ENCODE measurements at regions not wholly inside any gene's neighbourhood (a gene's known extent, or its start where the extent isn't known, plus 50 kb on each side); places are given as distances from the start of the nearest gene placed in this dataset.

GRCh38 chr1:79790950-79791349 lies 784.4 kb upstream of the ADGRL4 start:
- Histone ChIP-seq H2AK5ac (ENCODE audit: low read depth, low read length) (no peak overlapping the region), H2BK12ac (ENCODE audit: low read depth, low read length) (no peak overlapping the region), H3K23ac (ENCODE audit: insufficient read length) (no peak overlapping the region), H3K14ac (ENCODE audit: insufficient read length) (no peak overlapping the region), H2BK15ac (ENCODE audit: low read length) (no peak overlapping the region), H3K4me3 (ENCODE audit: extremely low read depth in 1 of 4, insufficient read depth in 2 of 4, low read depth in 3 of 4, low read length in 4 of 4) (no peak overlapping the region), H3K79me2 (ENCODE audit: control insufficient read depth in 1 of 2, insufficient read depth in 2 of 2, low read length in 2 of 2) (no peaks in the 10 kb centered on the region), H2BK120ac (replicated peaks; ENCODE audit: low read depth, low read length) (no peak overlapping the region), H4K5ac (ENCODE audit: insufficient read length, low read depth, low read length) (no peak overlapping the region), H3K4me1 (replicated peaks in 1 of 4; ENCODE audit: control insufficient read depth in 3 of 4, insufficient read depth in 4 of 4, low read length in 3 of 4) (no peaks in the 10 kb centered on the region), H4K20me1 (replicated peaks in 1 of 2; ENCODE audit: control insufficient read depth in 1 of 2, insufficient read depth in 2 of 2, low read length in 2 of 2) (no peaks in the 10 kb centered on the region), H3K9ac (replicated peaks in 1 of 4; ENCODE audit: extremely low read depth in 1 of 4, low read depth in 3 of 4, low read length in 3 of 4) (no peak overlapping the region), H3K4ac (replicated peaks; ENCODE audit: insufficient read length, low read depth, low read length) (no peak overlapping the region), H3K23me2 (ENCODE audit: low read depth, low read length) (no peaks in the 10 kb centered on the region), H3K9me3 (ENCODE audit: insufficient read depth in 2 of 2, low read depth in 1 of 2, low read length in 1 of 2) (no peaks in the 10 kb centered on the region), H3K18ac (ENCODE audit: extremely low read depth, low read length) (no peak overlapping the region), H3K27ac (ENCODE audit: low read depth, low read length) (no peak overlapping the region), H3K27me3 (replicated peaks in 1 of 4; ENCODE audit: control insufficient read depth in 3 of 4, extremely low read depth in 1 of 4, insufficient read depth in 3 of 4, low read length in 3 of 4) (no peaks in the 10 kb centered on the region), H3K4me2 (ENCODE audit: insufficient read depth in 1 of 2, low read depth in 2 of 2, low read length in 2 of 2) (no peak overlapping the region), H2AFZ (ENCODE audit: low read length) (peak overlapping the region; percentile 44; the same call in 1 of the 2 replicates), H3K56ac (replicated peaks; ENCODE audit: insufficient read length, low read depth, low read length) (no peak overlapping the region), H4K91ac (replicated peaks; ENCODE audit: insufficient read length, low read length) (no peak overlapping the region), H3K79me1 (ENCODE audit: low read depth, low read length) (no peaks in the 10 kb centered on the region), H2BK5ac (ENCODE audit: low read depth, low read length) (no peak overlapping the region), H3K36me3 (ENCODE audit: control insufficient read depth in 2 of 4, insufficient read depth in 4 of 4, low read length in 3 of 4) (no peaks in the 10 kb centered on the region), H2BK20ac (ENCODE audit: low read length) (no peak overlapping the region), H4K8ac (ENCODE audit: extremely low read depth, insufficient read depth, low read length) (no peak overlapping the region)
- TF ChIP-seq, protein P1, sequence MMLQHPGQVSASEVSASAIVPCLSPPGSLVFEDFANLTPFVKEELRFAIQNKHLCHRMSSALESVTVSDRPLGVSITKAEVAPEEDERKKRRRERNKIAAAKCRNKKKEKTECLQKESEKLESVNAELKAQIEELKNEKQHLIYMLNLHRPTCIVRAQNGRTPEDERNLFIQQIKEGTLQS (IDR thresholded peaks at IDR 0.05; ENCODE audit: insufficient read depth, low read depth, low read length) = no peak
- TF ChIP-seq ZNF274 (IDR thresholded peaks at IDR 0.05; ENCODE audit: borderline replicate concordance, extremely low read depth, low read length) = no peak
- TF ChIP-seq RAD21 (IDR thresholded peaks at IDR 0.05 in 1 of 2, conservative IDR thresholded peaks at IDR 0.05 in 1 of 2; ENCODE audit: low read depth in 2 of 2, low read length in 2 of 2) = no peak
- no peak for TF ChIP-seq SRF (IDR thresholded peaks at IDR 0.05; ENCODE audit: low read depth, low read length)
- no peak for TF ChIP-seq CBX8 (IDR thresholded peaks at IDR 0.05; ENCODE audit: borderline replicate concordance, low read depth, low read length)
- TF ChIP-seq TAF7 (optimal IDR thresholded peaks at IDR 0.05; ENCODE audit: borderline replicate concordance, low read depth, low read length) = no peak
- TF ChIP-seq GTF2F1 (IDR thresholded peaks at IDR 0.05; ENCODE audit: borderline replicate concordance, low read depth, low read length) = no peak
- no peak for TF ChIP-seq CHD1 (IDR thresholded peaks at IDR 0.05; ENCODE audit: low read depth, low read length)
- no peak for TF ChIP-seq TCF12 (IDR thresholded peaks at IDR 0.05; ENCODE audit: low read depth, low read length)
- no peak for TF ChIP-seq CEBPB (IDR thresholded peaks at IDR 0.05; ENCODE audit: low read depth, low read length)
- CTCF ChIA-PET (ENCODE audit: partially characterized antibody) = interaction anchor here (0.6 kb wide), 2 partner anchors 21 to 30 kb away, joined by 3 read pairs; no protein-coding TSS in a partner anchor
- WGBS, 2 experiments (ENCODE audit: extremely low coverage in 1 of 2, insufficient coverage in 1 of 2, insufficient read length in 1 of 2, insufficient replicate concordance in 2 of 2, low coverage in 1 of 2, low lambda C conversion rate in 2 of 2, missing lambda C conversion rate in 1 of 2) = 96% methylated on average over 1 of the region's 1 CpG; no CpG with 5 or more reads in 1 of the 2 experiments
- DNase-seq (ENCODE audit: low read depth in 1 of 2, low spot score in 2 of 2) (no peak), FAIRE-seq (no peak)
- POLR2A ChIA-PET (ENCODE audit: partially characterized antibody) = no interaction called here

Data from H1 (cell line).